ENCODE measurements at regions not wholly inside any gene's neighbourhood (a gene's known extent, or its start where the extent isn't known, plus 50 kb on each side); places are given as distances from the start of the nearest gene placed in this dataset.

- TF ChIP-seq, protein P1, sequence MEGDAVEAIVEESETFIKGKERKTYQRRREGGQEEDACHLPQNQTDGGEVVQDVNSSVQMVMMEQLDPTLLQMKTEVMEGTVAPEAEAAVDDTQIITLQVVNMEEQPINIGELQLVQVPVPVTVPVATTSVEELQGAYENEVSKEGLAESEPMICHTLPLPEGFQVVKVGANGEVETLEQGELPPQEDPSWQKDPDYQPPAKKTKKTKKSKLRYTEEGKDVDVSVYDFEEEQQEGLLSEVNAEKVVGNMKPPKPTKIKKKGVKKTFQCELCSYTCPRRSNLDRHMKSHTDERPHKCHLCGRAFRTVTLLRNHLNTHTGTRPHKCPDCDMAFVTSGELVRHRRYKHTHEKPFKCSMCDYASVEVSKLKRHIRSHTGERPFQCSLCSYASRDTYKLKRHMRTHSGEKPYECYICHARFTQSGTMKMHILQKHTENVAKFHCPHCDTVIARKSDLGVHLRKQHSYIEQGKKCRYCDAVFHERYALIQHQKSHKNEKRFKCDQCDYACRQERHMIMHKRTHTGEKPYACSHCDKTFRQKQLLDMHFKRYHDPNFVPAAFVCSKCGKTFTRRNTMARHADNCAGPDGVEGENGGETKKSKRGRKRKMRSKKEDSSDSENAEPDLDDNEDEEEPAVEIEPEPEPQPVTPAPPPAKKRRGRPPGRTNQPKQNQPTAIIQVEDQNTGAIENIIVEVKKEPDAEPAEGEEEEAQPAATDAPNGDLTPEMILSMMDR (conservative IDR thresholded peaks at IDR 0.05) = peak; percentile 57
- no peak for TF ChIP-seq ZFX (IDR thresholded peaks at IDR 0.05)
Observed at GRCh38 chr2:43169987-43170386, 56.4 kb downstream of the ZFP36L2 start.
